ENCODE measurements at regions not wholly inside any gene's neighbourhood (a gene's known extent, or its start where the extent isn't known, plus 50 kb on each side); places are given as distances from the start of the nearest gene placed in this dataset.

DNA sequence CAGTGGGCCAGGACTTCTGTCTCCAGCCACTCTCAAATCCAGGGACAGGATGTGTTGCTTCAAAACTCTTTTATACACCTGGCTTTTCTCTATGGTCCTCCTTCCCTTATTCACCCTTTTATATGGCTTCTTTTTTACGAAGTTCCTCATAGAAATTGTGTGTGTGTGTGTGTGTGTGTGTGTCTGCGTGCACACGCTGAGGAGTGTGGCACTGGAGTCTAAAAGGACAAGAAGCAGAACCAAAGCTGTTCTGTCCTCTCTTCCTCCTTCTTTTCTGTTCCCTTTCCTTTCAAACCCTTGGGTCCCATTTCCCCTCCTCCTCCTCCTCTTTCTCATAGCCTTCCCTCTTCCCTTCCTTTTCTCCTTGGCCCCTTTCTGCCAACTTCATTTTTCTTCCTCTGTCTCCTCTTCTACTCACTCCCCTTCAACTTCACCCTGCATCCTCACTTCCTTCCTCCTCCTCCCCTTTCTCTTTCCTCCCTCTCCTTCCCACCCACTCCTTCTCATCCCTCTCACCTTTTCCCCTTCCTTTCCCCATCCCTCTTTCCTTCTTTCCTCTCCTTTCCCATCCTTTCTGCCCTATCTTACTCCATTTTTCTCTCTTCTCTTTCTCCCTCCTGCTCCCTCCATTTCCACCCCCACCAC is 360.5 kb downstream of the MID1IP1 start:
- no peak for DNase-seq
- Histone ChIP-seq H3K36me3 (ENCODE audit: control insufficient read depth, insufficient read depth, low read length) (no peaks in the 10 kb centered on the region), H3K9me3 (replicated peaks; ENCODE audit: control insufficient read depth, low read depth, low read length) (no peaks in the 10 kb centered on the region), H3K27ac (ENCODE audit: low read length) (no peak overlapping the region), H3K4me3 (ENCODE audit: low read length) (no peak overlapping the region), H3K4me1 (ENCODE audit: control insufficient read depth, insufficient read depth, low read length) (peaks cover 9% of the 10 kb centered on the region), H3K27me3 (ENCODE audit: control insufficient read depth, insufficient read depth, low read length) (peaks cover 45% of the 10 kb centered on the region)
- WGBS (ENCODE audit: insufficient coverage) = no CpG with 5 or more reads among the region's 3 CpGs

DNA sequence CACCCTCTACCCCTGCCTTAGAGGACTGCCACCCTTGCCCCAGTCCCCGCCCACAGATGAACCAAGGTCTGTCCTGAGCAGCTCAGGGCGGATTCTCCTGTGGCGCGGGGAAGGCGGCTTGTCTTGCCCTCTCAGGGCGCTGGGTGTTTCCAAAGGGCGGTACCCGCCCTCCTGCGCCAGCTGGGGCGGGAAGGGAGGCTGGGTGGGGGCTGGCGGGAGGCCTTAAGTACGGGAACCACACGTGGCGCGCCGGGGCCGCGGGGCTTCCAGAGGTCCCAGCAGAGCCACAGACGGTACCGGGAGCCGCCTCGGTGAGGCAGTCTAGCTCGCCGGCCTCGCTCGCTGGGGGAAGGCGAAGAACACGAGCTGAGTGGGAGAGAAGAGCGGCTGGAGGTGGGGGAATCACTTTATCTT is 361.1 kb downstream of the MID1IP1 start:
- Histone ChIP-seq H3K4me3 (ENCODE audit: low read length) (no peak overlapping the region), H3K27me3 (ENCODE audit: control insufficient read depth, insufficient read depth, low read length) (peaks cover 47% of the 10 kb centered on the region)
- DNase-seq = no peak

DNA sequence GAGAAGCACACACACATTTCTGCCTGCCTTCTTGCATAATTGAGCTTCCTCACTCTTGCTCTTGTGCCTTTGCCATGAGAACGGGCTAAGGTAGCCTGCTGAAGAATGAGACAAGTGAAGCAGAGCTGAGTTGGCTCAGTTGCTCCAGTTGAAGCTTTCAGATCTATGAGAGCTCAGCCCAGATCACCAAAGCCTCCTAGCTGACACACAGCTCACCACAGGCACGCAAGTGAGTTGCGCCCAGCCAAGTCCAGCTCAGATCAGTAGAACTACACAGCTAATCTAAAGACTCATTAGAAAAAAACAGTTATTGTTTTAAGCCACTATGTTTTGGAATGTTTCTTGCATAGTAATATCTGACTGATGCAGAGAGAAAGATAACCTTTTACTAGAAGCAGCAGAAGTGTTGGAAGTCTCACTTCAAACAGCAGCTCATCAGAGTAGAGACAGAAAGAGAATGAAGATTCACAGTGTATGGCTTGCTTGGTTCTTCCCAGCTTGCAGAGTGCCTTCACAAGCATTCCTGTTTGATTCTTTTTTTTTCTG is 362.4 kb downstream of the MID1IP1 start:
- no peak overlapping the region for H3K27ac ChIP-seq (ENCODE audit: low read length)
- no CpG with 5 or more reads among the region's 3 CpGs for WGBS (ENCODE audit: insufficient coverage)
- no peaks in the 10 kb centered on the region for H3K36me3 ChIP-seq (ENCODE audit: control insufficient read depth, insufficient read depth, low read length)
- no peaks in the 10 kb centered on the region for H3K9me3 ChIP-seq (replicated peaks; ENCODE audit: control insufficient read depth, low read depth, low read length)
- H3K27me3 ChIP-seq (ENCODE audit: control insufficient read depth, insufficient read depth, low read length) = peaks cover 54% of the 10 kb centered on the region
- no peak for DNase-seq
- no peak overlapping the region for H3K4me3 ChIP-seq (ENCODE audit: low read length)
- H3K4me1 ChIP-seq (ENCODE audit: control insufficient read depth, insufficient read depth, low read length) = peaks cover 4% of the 10 kb centered on the region

More for the DNA sequence above, 361.1 kb downstream of the MID1IP1 start:
- no peak overlapping the region for H3K27ac ChIP-seq (ENCODE audit: low read length)
- H3K9me3 ChIP-seq (replicated peaks; ENCODE audit: control insufficient read depth, low read depth, low read length) = no peaks in the 10 kb centered on the region
- H3K36me3 ChIP-seq (ENCODE audit: control insufficient read depth, insufficient read depth, low read length) = no peaks in the 10 kb centered on the region
- H3K4me1 ChIP-seq (ENCODE audit: control insufficient read depth, insufficient read depth, low read length) = peaks cover 9% of the 10 kb centered on the region
- 26% methylated on average over 20 of the region's 29 CpGs for WGBS (ENCODE audit: insufficient coverage)

DNA sequence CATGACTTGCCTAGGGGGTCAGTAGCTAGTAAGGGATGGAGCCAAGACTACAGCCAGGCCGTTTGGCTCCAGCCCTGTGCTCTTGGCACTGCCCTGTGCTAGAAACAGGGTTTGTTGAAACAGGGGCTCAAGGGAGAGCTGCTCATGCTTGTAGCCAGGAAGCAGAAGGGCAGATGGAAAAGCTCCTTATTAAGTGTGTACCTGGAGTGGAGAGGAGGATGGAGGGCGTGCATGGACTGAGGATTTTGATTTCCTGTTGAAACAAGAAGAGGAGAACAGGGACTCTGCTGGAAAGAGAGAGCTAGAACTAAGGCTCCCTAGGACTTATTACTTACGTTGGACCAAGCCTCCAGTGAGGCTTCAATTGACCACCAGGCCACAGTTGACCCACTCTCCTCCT is 363.0 kb downstream of the MID1IP1 start:
- H3K4me1 ChIP-seq (ENCODE audit: control insufficient read depth, insufficient read depth, low read length) = peaks cover 2% of the 10 kb centered on the region
- no peak for DNase-seq

DNA sequence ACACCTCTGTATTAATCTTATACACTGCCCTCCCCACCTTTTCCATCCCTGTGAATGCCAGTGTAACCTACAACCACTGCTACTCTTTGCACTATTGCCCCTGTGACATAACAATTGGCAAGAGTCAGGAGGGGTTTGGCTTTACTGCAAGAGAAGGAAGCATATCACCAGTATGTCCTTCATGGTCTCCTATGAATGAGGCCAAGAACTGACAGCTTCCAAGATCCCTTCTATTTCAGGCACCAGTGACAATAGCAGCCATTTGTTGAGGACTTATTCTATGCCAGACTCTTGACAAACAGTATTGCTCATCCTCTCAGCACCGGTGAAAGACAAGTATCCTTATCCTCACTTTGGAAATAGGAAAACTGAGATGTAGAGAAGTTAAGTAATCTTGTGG is 363.9 kb downstream of the MID1IP1 start:
- no peaks in the 10 kb centered on the region for H3K36me3 ChIP-seq (ENCODE audit: control insufficient read depth, insufficient read depth, low read length)
- peaks cover 2% of the 10 kb centered on the region for H3K4me1 ChIP-seq (ENCODE audit: control insufficient read depth, insufficient read depth, low read length)
- no peak overlapping the region for H3K27ac ChIP-seq (ENCODE audit: low read length)
- H3K4me3 ChIP-seq (ENCODE audit: low read length) = no peak overlapping the region
- DNase-seq = no peak
- no CpG with 5 or more reads among the region's 1 CpG for WGBS (ENCODE audit: insufficient coverage)
- peaks cover 52% of the 10 kb centered on the region for H3K27me3 ChIP-seq (ENCODE audit: control insufficient read depth, insufficient read depth, low read length)
- H3K9me3 ChIP-seq (replicated peaks; ENCODE audit: control insufficient read depth, low read depth, low read length) = no peaks in the 10 kb centered on the region

More for the DNA sequence above, 363.0 kb downstream of the MID1IP1 start:
- 37% methylated on average over 2 of the region's 3 CpGs for WGBS (ENCODE audit: insufficient coverage)
- Histone ChIP-seq H3K36me3 (ENCODE audit: control insufficient read depth, insufficient read depth, low read length) (no peaks in the 10 kb centered on the region), H3K27ac (ENCODE audit: low read length) (no peak overlapping the region), H3K27me3 (ENCODE audit: control insufficient read depth, insufficient read depth, low read length) (peaks cover 54% of the 10 kb centered on the region), H3K9me3 (replicated peaks; ENCODE audit: control insufficient read depth, low read depth, low read length) (no peaks in the 10 kb centered on the region), H3K4me3 (ENCODE audit: low read length) (no peak overlapping the region)

DNA sequence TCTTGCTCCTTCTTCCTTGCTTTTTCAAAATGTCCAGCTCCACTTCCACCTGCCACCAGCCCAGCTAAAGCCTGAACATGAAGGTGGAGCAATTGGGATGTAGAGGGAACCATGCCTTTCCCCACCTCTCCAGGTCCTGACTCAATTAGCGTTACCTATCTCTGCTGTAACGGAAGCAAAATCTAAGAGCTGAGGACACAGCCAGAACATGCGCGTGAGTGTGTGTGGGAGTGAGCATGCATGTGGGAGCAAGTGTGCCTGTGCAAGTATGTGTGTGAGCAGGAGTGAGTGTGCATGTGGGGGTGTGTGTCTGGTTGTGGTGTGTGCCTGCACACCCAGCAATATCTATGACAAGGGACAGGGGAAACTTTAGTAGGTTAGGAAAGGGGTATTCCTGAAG is 364.5 kb downstream of the MID1IP1 start:
- WGBS (ENCODE audit: insufficient coverage) = 90% methylated on average over 3 of the region's 4 CpGs
- no peaks in the 10 kb centered on the region for H3K9me3 ChIP-seq (replicated peaks; ENCODE audit: control insufficient read depth, low read depth, low read length)

DNA sequence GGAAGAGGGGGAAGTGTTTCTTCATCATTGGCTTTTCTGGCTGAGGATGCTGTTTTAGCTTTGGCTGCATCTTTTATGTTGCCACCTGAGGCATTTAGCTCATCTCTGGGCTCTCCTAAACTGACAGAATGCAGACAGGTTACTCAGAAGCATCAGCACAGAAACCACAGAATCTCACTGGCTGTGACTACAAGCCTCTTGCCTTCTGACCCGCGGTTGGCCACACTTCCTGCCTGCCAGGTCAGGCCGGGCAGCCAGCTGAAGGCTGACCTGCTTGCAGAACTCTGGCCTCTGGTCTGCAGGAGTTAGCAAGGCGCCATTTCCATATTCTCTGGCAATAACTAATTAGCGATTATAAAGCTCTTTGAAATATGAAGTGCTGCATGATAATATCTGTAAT is 366.5 kb downstream of the MID1IP1 start:
- Histone ChIP-seq H3K9me3 (replicated peaks; ENCODE audit: control insufficient read depth, low read depth, low read length) (no peaks in the 10 kb centered on the region), H3K27ac (ENCODE audit: low read length) (no peak overlapping the region), H3K36me3 (ENCODE audit: control insufficient read depth, insufficient read depth, low read length) (no peaks in the 10 kb centered on the region), H3K27me3 (ENCODE audit: control insufficient read depth, insufficient read depth, low read length) (peaks cover 44% of the 10 kb centered on the region), H3K4me3 (ENCODE audit: low read length) (no peak overlapping the region), H3K4me1 (ENCODE audit: control insufficient read depth, insufficient read depth, low read length) (no peaks in the 10 kb centered on the region)
- 61% methylated on average over 3 of the region's 5 CpGs for WGBS (ENCODE audit: insufficient coverage)
- no peak for DNase-seq

More for the DNA sequence above, 364.5 kb downstream of the MID1IP1 start:
- peaks cover 2% of the 10 kb centered on the region for H3K4me1 ChIP-seq (ENCODE audit: control insufficient read depth, insufficient read depth, low read length)
- H3K4me3 ChIP-seq (ENCODE audit: low read length) = no peak overlapping the region
- no peak for DNase-seq
- H3K27me3 ChIP-seq (ENCODE audit: control insufficient read depth, insufficient read depth, low read length) = peaks cover 53% of the 10 kb centered on the region
- no peak overlapping the region for H3K27ac ChIP-seq (ENCODE audit: low read length)
- H3K36me3 ChIP-seq (ENCODE audit: control insufficient read depth, insufficient read depth, low read length) = no peaks in the 10 kb centered on the region

DNA sequence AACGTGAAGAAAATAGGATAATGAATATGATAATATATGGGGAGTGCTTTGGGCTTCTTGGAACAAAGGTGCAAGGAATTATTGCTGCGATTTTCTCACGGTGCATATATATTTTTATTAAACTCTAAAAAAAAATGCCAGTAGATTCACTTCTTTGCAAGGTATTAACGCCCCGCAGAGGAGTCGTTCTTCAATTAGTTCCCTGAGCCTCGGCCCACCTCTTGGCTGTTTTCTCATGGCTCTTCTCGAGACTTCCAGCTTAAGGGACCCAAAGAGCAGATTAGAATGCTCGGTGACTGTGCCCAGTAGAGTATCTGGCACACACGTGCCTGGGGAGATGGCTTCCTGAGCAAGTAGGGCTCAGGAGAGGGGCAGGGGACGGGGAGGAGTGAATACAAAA is 367.4 kb downstream of the MID1IP1 start:
- 91% methylated on average over 6 of the region's 11 CpGs for WGBS (ENCODE audit: insufficient coverage)
- DNase-seq = no peak
- H3K27me3 ChIP-seq (ENCODE audit: control insufficient read depth, insufficient read depth, low read length) = peaks cover 40% of the 10 kb centered on the region
- no peaks in the 10 kb centered on the region for H3K36me3 ChIP-seq (ENCODE audit: control insufficient read depth, insufficient read depth, low read length)
- no peaks in the 10 kb centered on the region for H3K4me1 ChIP-seq (ENCODE audit: control insufficient read depth, insufficient read depth, low read length)
- H3K9me3 ChIP-seq (replicated peaks; ENCODE audit: control insufficient read depth, low read depth, low read length) = no peaks in the 10 kb centered on the region
- H3K4me3 ChIP-seq (ENCODE audit: low read length) = no peak overlapping the region
- H3K27ac ChIP-seq (ENCODE audit: low read length) = no peak overlapping the region

DNA sequence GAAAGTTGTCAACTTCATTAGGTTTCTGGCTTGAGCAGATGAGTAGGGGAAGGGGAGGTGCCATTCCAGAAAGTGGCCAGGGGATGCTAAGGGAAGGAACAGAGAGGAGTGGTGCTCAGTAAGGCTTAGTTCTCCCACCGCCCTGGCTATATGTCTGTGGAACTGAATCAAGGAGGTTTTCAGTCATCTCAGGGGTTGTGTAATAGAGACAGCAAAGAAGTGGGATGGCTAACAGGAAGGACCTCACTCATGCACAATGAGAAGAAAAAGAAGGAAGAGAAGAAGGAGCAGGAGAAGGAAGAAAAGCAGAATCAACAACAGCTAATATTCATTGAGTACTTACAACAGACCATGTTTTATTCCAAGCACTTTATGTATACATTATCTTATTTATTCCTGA is 368.7 kb downstream of the MID1IP1 start:
- Histone ChIP-seq H3K27ac (ENCODE audit: low read length) (no peak overlapping the region), H3K36me3 (ENCODE audit: control insufficient read depth, insufficient read depth, low read length) (no peaks in the 10 kb centered on the region), H3K4me1 (ENCODE audit: control insufficient read depth, insufficient read depth, low read length) (peaks cover 3% of the 10 kb centered on the region), H3K4me3 (ENCODE audit: low read length) (no peak overlapping the region), H3K9me3 (replicated peaks; ENCODE audit: control insufficient read depth, low read depth, low read length) (no peaks in the 10 kb centered on the region), H3K27me3 (ENCODE audit: control insufficient read depth, insufficient read depth, low read length) (peaks cover 42% of the 10 kb centered on the region)
- no CpG with 5 or more reads among the region's 1 CpG for WGBS (ENCODE audit: insufficient coverage)
- no peak for DNase-seq

DNA sequence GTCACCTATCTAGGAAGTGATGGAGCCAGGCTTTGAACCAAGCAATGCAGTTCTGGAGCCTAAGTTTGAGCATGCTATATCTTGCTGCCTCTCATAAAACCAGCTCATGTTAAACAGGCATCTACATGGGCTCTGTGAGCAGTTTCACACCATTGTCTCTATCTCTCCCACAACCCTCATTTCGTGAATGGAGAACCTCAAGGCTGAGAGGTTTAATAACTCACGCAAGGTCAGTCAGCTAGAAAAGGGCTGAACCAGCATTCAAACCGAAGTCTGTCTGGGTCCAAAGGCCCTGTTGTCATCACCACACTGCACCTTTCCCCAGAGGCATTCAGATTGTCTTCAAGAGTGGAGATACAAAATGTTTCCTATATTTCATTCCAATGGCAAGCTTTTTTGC is 369.2 kb downstream of the MID1IP1 start:
- WGBS (ENCODE audit: insufficient coverage) = 86% methylated on average over 2 of the region's 3 CpGs
- H3K27ac ChIP-seq (ENCODE audit: low read length) = no peak overlapping the region
- no peak overlapping the region for H3K4me3 ChIP-seq (ENCODE audit: low read length)
- no peaks in the 10 kb centered on the region for H3K9me3 ChIP-seq (replicated peaks; ENCODE audit: control insufficient read depth, low read depth, low read length)
- H3K4me1 ChIP-seq (ENCODE audit: control insufficient read depth, insufficient read depth, low read length) = peaks cover 6% of the 10 kb centered on the region
- no peaks in the 10 kb centered on the region for H3K36me3 ChIP-seq (ENCODE audit: control insufficient read depth, insufficient read depth, low read length)
- H3K27me3 ChIP-seq (ENCODE audit: control insufficient read depth, insufficient read depth, low read length) = peaks cover 45% of the 10 kb centered on the region
- no peak for DNase-seq

Data from muscle of leg (tissue), 3 donors.